BE2C (cell line): ENCODE measurements at regions not wholly inside any gene's neighbourhood (a gene's known extent, or its start where the extent isn't known, plus 50 kb on each side); places are given as distances from the start of the nearest gene placed in this dataset.

Experiments
- DNase-seq: peaks from one replicate; pipeline ENCODE4 v3.0.0-alpha.2; 2020
- H3K27me3 ChIP-seq: fragments of 250-450 bp; sonication (Bioruptor Pico); 2 replicates; pipeline ENCODE4 v1.5.1; 2020; ENCODE audit warnings: mild to moderate bottlenecking
- H3K36me3 ChIP-seq: fragments of 250-450 bp; sonication (Bioruptor Pico); 2 replicates; pipeline ENCODE4 v1.5.1; 2020; ENCODE audit warnings: mild to moderate bottlenecking
- H3K4me1 ChIP-seq: fragments of 250-450 bp; sonication (Bioruptor Pico); 2 replicates; pipeline ENCODE4 v1.5.1; 2020
- H3K4me3 ChIP-seq: 2 replicates; pipeline ENCODE4 v1.5.1; 2011; ENCODE audit warnings: low read depth, low read length
- H3K9me3 ChIP-seq: fragments of 250-450 bp; sonication (Bioruptor Pico); 2 replicates; pipeline ENCODE4 v1.5.1; 2020
- CTCF ChIP-seq: IDR thresholded peaks from 2 replicates; pipeline ENCODE4 v1.5.1; 2012; ENCODE audit warnings: mild to moderate bottlenecking, low read depth, low read length

DNA sequence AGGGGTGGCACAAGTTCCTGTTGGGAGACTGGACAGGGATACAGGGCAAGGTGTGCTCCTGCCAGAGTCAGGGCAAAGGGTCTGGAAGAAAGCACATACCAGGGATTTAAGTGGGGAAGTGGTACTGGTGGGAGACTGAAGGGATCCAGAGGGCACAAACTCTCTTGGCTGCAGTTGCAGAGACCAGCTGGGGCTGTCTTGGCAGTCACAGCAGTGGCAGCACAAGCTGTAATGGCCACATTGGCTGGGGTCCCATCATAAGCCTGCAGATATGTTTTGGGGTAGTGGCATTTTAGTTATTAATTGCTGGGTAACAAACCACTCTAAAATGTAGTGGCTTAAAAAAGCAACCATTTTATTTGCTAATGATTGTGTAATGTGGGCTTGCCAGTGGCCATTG lies 492.2 kb downstream of the ENC1 start:
- TF ChIP-seq CTCF, result no peak
- Histone ChIP-seq H3K4me1 (no peaks in the 10 kb centered on the region), H3K4me3 (no peak overlapping the region), H3K36me3 (no peaks in the 10 kb centered on the region), H3K9me3 (no peaks in the 10 kb centered on the region), H3K27me3 (no peaks in the 10 kb centered on the region)
- DNase-seq, result peak; percentile 21

DNA sequence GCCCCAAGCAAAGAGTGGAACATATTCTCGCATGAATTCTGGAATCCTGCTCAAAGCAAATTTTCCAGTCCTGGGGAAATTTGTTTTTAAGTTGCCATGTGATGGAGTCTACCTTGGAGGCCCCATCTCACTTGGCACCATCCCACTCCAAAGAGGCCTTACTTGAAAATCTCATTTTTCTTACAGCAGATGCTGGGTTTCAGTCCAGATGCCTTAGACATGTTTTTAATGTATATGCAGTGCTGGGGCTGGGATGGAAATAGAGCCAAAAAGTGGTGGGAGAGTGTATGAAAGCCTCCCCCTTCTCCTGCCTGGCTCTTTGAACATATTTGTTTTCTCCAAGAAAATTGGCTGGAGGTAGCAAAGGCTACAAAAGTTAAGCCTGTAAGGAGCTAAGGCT lies 493.7 kb downstream of the ENC1 start:
- no peak for DNase-seq
- H3K4me3 ChIP-seq, result no peak overlapping the region
- H3K4me1 ChIP-seq, result no peaks in the 10 kb centered on the region
- H3K9me3 ChIP-seq, result no peaks in the 10 kb centered on the region
- TF ChIP-seq CTCF, result no peak
- no peaks in the 10 kb centered on the region for H3K27me3 ChIP-seq
- H3K36me3 ChIP-seq, result no peaks in the 10 kb centered on the region

DNA sequence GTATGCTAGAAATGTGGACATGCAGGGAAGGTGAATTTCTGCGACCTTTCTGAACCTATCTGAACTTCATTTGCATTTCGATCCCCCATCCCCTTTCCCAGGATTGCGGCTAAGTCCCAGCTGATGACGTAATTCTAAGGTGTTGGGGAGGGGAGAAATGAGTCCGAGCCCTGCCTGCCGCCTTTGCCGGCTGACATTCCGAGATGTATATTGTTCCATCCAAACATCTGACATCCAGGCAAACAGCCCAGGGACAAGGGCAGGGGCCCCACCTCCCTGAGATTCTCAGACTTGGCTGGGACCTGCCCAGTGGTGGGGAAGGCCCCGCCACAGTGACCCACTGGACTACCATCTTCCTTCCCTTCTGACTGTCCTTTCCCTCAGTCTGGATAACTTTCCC lies 494.6 kb downstream of the ENC1 start:
- no peak for TF ChIP-seq CTCF
- H3K4me3 ChIP-seq, result no peak overlapping the region
- DNase-seq, result no peak
- H3K36me3 ChIP-seq, result no peaks in the 10 kb centered on the region
- no peaks in the 10 kb centered on the region for H3K4me1 ChIP-seq
- H3K27me3 ChIP-seq, result no peaks in the 10 kb centered on the region
- H3K9me3 ChIP-seq, result no peaks in the 10 kb centered on the region

GRCh38 chr5:74143721-74144330 lies 496.7 kb downstream of the ENC1 start:
- no peaks in the 10 kb centered on the region for H3K27me3 ChIP-seq
- H3K9me3 ChIP-seq, result no peaks in the 10 kb centered on the region
- TF ChIP-seq CTCF, result no peak
- no peaks in the 10 kb centered on the region for H3K4me1 ChIP-seq
- DNase-seq, result no peak
- no peak overlapping the region for H3K4me3 ChIP-seq
- H3K36me3 ChIP-seq, result no peaks in the 10 kb centered on the region

GRCh38 chr5:74143151-74143550 lies 497.4 kb downstream of the ENC1 start:
- no peak for TF ChIP-seq CTCF
- H3K9me3 ChIP-seq, result no peaks in the 10 kb centered on the region
- no peaks in the 10 kb centered on the region for H3K36me3 ChIP-seq
- H3K27me3 ChIP-seq, result no peaks in the 10 kb centered on the region
- H3K4me1 ChIP-seq, result no peaks in the 10 kb centered on the region
- no peak overlapping the region for H3K4me3 ChIP-seq
- DNase-seq, result no peak

- no peaks in the 10 kb centered on the region for H3K27me3 ChIP-seq
- DNase-seq, result no peak
- TF ChIP-seq CTCF, result no peak
Measured at GRCh38 chr5:74141053-74141452, 499.5 kb downstream of the ENC1 start.

More at GRCh38 chr5:74141053-74141452, 499.5 kb downstream of the ENC1 start:
- H3K4me1 ChIP-seq, result no peaks in the 10 kb centered on the region
- H3K9me3 ChIP-seq, result no peaks in the 10 kb centered on the region
- H3K4me3 ChIP-seq, result no peak overlapping the region
- H3K36me3 ChIP-seq, result no peaks in the 10 kb centered on the region
